OCI-LY3 (cell line): ENCODE measurements at regions not wholly inside any gene's neighbourhood (a gene's known extent, or its start where the extent isn't known, plus 50 kb on each side); places are given as distances from the start of the nearest gene placed in this dataset.

ENCODE experiments used
- CTCF ChIP-seq: fragments of 200-600, 300-600 bp; sonication (generic); IDR thresholded peaks from 2 replicates; pipeline ENCODE4 v1.5.1; 2014; ENCODE audit warnings: antibody characterized with exemption, low read length, low read depth
- EZH2phosphoT487 ChIP-seq: fragments of 200-600 bp; shearing (Covaris generic); IDR thresholded peaks from 2 replicates; pipeline ENCODE4 v1.6.1; 2018; ENCODE audit warnings: antibody characterized with exemption, mixed run types, low read depth

DNA sequence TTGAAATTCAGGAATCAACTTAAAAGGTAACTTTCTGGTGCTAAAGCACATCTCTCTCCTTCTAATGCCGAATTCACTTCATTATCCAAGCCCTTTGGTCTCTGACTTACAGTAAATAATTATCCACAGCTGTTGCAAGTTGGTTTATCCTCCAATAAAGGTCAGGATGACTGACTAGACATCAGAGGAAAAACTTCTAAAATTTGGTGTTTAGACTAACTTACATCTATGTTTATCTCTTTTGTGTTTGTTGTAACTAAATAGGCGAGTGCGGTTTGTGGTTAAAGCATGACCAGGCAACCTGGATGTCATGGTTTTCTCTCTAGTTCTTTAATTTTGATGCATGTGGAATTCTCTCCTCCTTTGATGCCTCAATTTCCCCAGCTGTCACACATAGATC, 237.4 kb upstream of the LRTM1 start:
- TF ChIP-seq CTCF (no peak), EZH2phosphoT487 (no peak)
